SK-N-SH (cell line): ENCODE measurements at regions not wholly inside any gene's neighbourhood (a gene's known extent, or its start where the extent isn't known, plus 50 kb on each side); places are given as distances from the start of the nearest gene placed in this dataset.

ENCODE experiments used
- GABPA ChIP-seq: IDR thresholded peaks from 2 replicates; pipeline ENCODE4 v1.4.0; 2012; ENCODE audit warnings: low read depth, mild to moderate bottlenecking
- TAF1 ChIP-seq: IDR thresholded peaks from 2 replicates; pipeline ENCODE4 v1.6.1; 2012; ENCODE audit warnings: low read depth, mild to moderate bottlenecking, low read length, moderate library complexity, borderline replicate concordance
- TF ChIP-seq, protein P1 (sequence below): fragments of 200-600 bp; sonication (generic); IDR thresholded peaks from 2 replicates; pipeline ENCODE4 v1.6.1; 2017; ENCODE audit warnings: antibody characterized with exemption, mild to moderate bottlenecking, moderate library complexity

- TF ChIP-seq, protein P1, sequence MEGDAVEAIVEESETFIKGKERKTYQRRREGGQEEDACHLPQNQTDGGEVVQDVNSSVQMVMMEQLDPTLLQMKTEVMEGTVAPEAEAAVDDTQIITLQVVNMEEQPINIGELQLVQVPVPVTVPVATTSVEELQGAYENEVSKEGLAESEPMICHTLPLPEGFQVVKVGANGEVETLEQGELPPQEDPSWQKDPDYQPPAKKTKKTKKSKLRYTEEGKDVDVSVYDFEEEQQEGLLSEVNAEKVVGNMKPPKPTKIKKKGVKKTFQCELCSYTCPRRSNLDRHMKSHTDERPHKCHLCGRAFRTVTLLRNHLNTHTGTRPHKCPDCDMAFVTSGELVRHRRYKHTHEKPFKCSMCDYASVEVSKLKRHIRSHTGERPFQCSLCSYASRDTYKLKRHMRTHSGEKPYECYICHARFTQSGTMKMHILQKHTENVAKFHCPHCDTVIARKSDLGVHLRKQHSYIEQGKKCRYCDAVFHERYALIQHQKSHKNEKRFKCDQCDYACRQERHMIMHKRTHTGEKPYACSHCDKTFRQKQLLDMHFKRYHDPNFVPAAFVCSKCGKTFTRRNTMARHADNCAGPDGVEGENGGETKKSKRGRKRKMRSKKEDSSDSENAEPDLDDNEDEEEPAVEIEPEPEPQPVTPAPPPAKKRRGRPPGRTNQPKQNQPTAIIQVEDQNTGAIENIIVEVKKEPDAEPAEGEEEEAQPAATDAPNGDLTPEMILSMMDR, result no peak
- TF ChIP-seq GABPA (no peak), TAF1 (no peak)
Measured at GRCh38 chr13:47696674-47697073, 304.4 kb downstream of the SUCLA2 start.
